GM12878 (cell line): ENCODE measurements at regions not wholly inside any gene's neighbourhood (a gene's known extent, or its start where the extent isn't known, plus 50 kb on each side); places are given as distances from the start of the nearest gene placed in this dataset.

Source experiments
- ATAC-seq: fragments of 200-7000 bp; cut with Tn5 transposase; 3 replicates; pipeline ENCODE4 v1.9.1; 2020; ENCODE audit warnings: mild to moderate bottlenecking, moderate library complexity
- BruUV-seq: library from RNA; stranded (reverse); fragments of 400-500 nt; replicated peaks from 2 replicates; lab custom pipeline; 2021; lab: Mats Ljungman, UMichigan
- CTCF ChIA-PET: fragments of 300-600 bp; sonication (Branson Sonifier 250); formaldehyde crosslinking; extraction: SDS; loops from one replicate; lab custom pipeline; 2021; ENCODE audit warnings: inconsistent platforms; lab: Yijun Ruan, JAX
- POLR2A ChIA-PET: fragments of 350-600 bp; formaldehyde crosslinking; extraction: SDS; loops from one replicate; lab custom pipeline; 2021; ENCODE audit warnings: inconsistent platforms; lab: Charles Lee
- RAD21 ChIA-PET: fragments of 300-600 bp; sonication (Branson Sonifier 250); formaldehyde crosslinking; loops from one replicate; lab custom pipeline; 2023; ENCODE audit warnings: antibody characterized with exemption; ENCODE audit not compliant: unreplicated experiment; lab: Charles Lee
- SMC1A ChIA-PET: fragments of 300-600 bp; sonication (Branson Sonifier 250); formaldehyde crosslinking; loops from one replicate; lab custom pipeline; 2023; ENCODE audit not compliant: unreplicated experiment, uncharacterized antibody; lab: Charles Lee
- DNase-seq: peaks from one replicate; pipeline ENCODE4 v3.0.0-alpha.2; 2011; ENCODE audit warnings: low read depth, low spot score
- FAIRE-seq: peaks from 3 replicates; lab custom pipeline; 2011; peaks lifted over from hg19 to GRCh38; lab: Jason Lieb, UNC
- H2AFZ ChIP-seq: 2 replicates; pipeline ENCODE4 v1.6.0; 2011; ENCODE audit warnings: low read depth, low read length, control low read depth; ENCODE audit not compliant: control insufficient read depth
- H3K27ac ChIP-seq: 2 replicates; pipeline ENCODE4 v1.5.1; 2011; ENCODE audit warnings: control low read depth; ENCODE audit not compliant: control insufficient read depth, insufficient read depth
- H3K27me3 ChIP-seq, 2 experiments: replicated peaks in 1 of 2; 2 replicates each; pipeline versions ENCODE4 v1.6.0 to v1.6.1; 2011; ENCODE audit warnings: low read length in 1 of 2; ENCODE audit not compliant: control insufficient read depth in 2 of 2, insufficient read depth in 2 of 2
- H3K36me3 ChIP-seq, 2 experiments: 2 replicates each; pipeline ENCODE4 v1.5.1; 2011; ENCODE audit warnings: low read length in 1 of 2; ENCODE audit not compliant: control insufficient read depth in 2 of 2, insufficient read depth in 2 of 2
- H3K4me1 ChIP-seq: 2 replicates; pipeline ENCODE4 v1.6.1; 2011; ENCODE audit warnings: mild to moderate bottlenecking, low read length, moderate library complexity, mixed read lengths; ENCODE audit not compliant: control insufficient read depth, insufficient read depth
- H3K4me2 ChIP-seq: 2 replicates; pipeline ENCODE4 v1.6.0; 2011; ENCODE audit warnings: control low read depth; ENCODE audit not compliant: control insufficient read depth, insufficient read depth
- H3K4me3 ChIP-seq: fragments of 200-600 bp; sonication (generic); 2 replicates; pipeline ENCODE4 v1.5.1; 2016
- H3K79me2 ChIP-seq: 2 replicates; pipeline ENCODE4 v1.6.0; 2011; ENCODE audit warnings: low read length; ENCODE audit not compliant: control insufficient read depth, insufficient read depth
- H3K9ac ChIP-seq: 2 replicates; pipeline ENCODE4 v1.8.0; 2011; ENCODE audit warnings: low read length, control low read depth, mixed read lengths; ENCODE audit not compliant: control insufficient read depth, insufficient read depth
- H3K9me3 ChIP-seq: replicated peaks from 3 replicates; pipeline ENCODE4 v1.5.1; 2011; ENCODE audit warnings: mild to moderate bottlenecking, low read length; ENCODE audit not compliant: control insufficient read depth, insufficient read depth
- H4K20me1 ChIP-seq: 2 replicates; pipeline ENCODE4 v1.6.0; 2011; ENCODE audit not compliant: control insufficient read depth, insufficient read depth
- BCLAF1 ChIP-seq: fragments of 450-650 bp; IDR thresholded peaks from 2 replicates; pipeline ENCODE4 v1.6.1; 2017; ENCODE audit warnings: antibody characterized with exemption, mild to moderate bottlenecking, moderate library complexity
- CBX3 ChIP-seq: fragments of 200-600 bp; sonication (generic); IDR thresholded peaks from 2 replicates; pipeline ENCODE4 v1.6.1; 2016; ENCODE audit warnings: low read depth, borderline replicate concordance
- CHD2 ChIP-seq: IDR thresholded peaks from 2 replicates; pipeline ENCODE4 v1.6.1; 2011; ENCODE audit warnings: low read depth, low read length, improper control_type of control experiment, borderline replicate concordance
- FOS ChIP-seq: IDR thresholded peaks from 3 replicates; pipeline ENCODE4 v1.6.1; 2011; ENCODE audit warnings: borderline replicate concordance; ENCODE audit not compliant: insufficient read length; ENCODE audit errors: extremely low read depth
- FOXM1 ChIP-seq: IDR thresholded peaks from 2 replicates; pipeline ENCODE4 v1.6.1; 2012; ENCODE audit warnings: low read depth, mild to moderate bottlenecking, inconsistent platforms, low read length, moderate library complexity
- HDAC6 ChIP-seq: fragments of 200-600 bp; sonication (generic); IDR thresholded peaks from one replicate; pipeline ENCODE4 v1.8.0; 2017; ENCODE audit warnings: antibody characterized with exemption; ENCODE audit not compliant: unreplicated experiment
- NFYB ChIP-seq: IDR thresholded peaks from 2 replicates; pipeline ENCODE4 v1.6.1; 2011; ENCODE audit warnings: low read depth, mild to moderate bottlenecking, low read length, improper control_type of control experiment, moderate library complexity; ENCODE audit not compliant: insufficient read depth
- PAX8 ChIP-seq: fragments of 450-650 bp; IDR thresholded peaks from 2 replicates; pipeline ENCODE4 v1.6.1; 2017; ENCODE audit warnings: mild to moderate bottlenecking, moderate library complexity
- SMAD1 ChIP-seq: fragments of 450-650 bp; IDR thresholded peaks from 2 replicates; pipeline ENCODE4 v1.6.1; 2018; ENCODE audit warnings: mild to moderate bottlenecking, low read depth; ENCODE audit not compliant: partially characterized antibody
- TAF1 ChIP-seq: IDR thresholded peaks from 2 replicates; pipeline ENCODE4 v1.6.1; 2011; ENCODE audit warnings: mild to moderate bottlenecking, low read depth, low read length, borderline replicate concordance
- in situ Hi-C: fragments of 300-500 bp; cut with MboI; formaldehyde crosslinking; loops from 9 replicates; pipeline ENCODE4 v1.14.3; 2018; ENCODE audit warnings: mixed read lengths
- intact Hi-C: fragments of 100-400 bp; cut with micrococcal nuclease; formaldehyde crosslinking; loops from one replicate; pipeline ENCODE4 v1.14.2; 2022; ENCODE audit not compliant: unreplicated experiment
- TF ChIP-seq, protein P1 (sequence below): IDR thresholded peaks from 2 replicates; pipeline ENCODE4 v1.6.1; 2011; ENCODE audit warnings: borderline replicate concordance, low read depth, mild to moderate bottlenecking, moderate library complexity, mixed read lengths, low read length; ENCODE audit not compliant: insufficient read depth; ENCODE audit errors: extremely low read length
- TF ChIP-seq, protein P2 (sequence below): fragments of 450-650 bp; conservative IDR thresholded peaks from 2 replicates; pipeline ENCODE4 v1.6.1; 2017; ENCODE audit warnings: mild to moderate bottlenecking, moderate library complexity

DNA sequence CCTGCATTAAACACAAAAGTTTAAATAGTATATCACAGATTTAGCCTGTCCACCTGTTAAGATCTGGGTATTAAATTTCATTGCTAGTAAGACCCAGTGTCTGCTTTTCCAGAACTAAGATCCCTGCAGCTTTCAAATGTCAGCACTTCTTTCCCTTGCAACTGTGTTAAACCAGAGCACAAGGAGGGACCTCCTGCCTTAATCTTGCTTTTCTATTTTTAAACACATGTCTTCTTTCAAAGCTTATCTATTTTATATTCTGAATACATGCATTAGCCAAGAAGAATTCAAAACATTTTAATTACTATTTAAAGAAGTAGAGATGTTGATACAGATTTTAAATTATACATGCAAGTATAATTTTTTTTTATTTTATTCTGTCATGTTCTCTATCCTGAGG, 315.1 kb downstream of the ARPP21 start:
- ChIA-PET CTCF (no interaction called here), SMC1A (interaction anchor here (1.4 kb wide), 1 partner anchor 9 kb away, joined by 3 read pairs; no protein-coding TSS in a partner anchor), POLR2A (no interaction called here), RAD21 (no interaction called here)
- Histone ChIP-seq H3K4me1 (no peaks in the 10 kb centered on the region), H4K20me1 (no peaks in the 10 kb centered on the region), H3K79me2 (no peaks in the 10 kb centered on the region), H3K27me3 (no peaks in the 10 kb centered on the region), H3K4me3 (no peak overlapping the region), H3K9me3 (no peaks in the 10 kb centered on the region), H3K27ac (no peak overlapping the region), H3K36me3 (no peaks in the 10 kb centered on the region), H3K4me2 (no peak overlapping the region), H3K9ac (no peak overlapping the region), H2AFZ (no peak overlapping the region)
- in situ Hi-C loops: no loop called here
- intact Hi-C loops: no loop called here
- no peak for TF ChIP-seq TAF1
- no peak for TF ChIP-seq SMAD1
- TF ChIP-seq FOS: no peak
- no peak for TF ChIP-seq HDAC6
- TF ChIP-seq, protein P1, sequence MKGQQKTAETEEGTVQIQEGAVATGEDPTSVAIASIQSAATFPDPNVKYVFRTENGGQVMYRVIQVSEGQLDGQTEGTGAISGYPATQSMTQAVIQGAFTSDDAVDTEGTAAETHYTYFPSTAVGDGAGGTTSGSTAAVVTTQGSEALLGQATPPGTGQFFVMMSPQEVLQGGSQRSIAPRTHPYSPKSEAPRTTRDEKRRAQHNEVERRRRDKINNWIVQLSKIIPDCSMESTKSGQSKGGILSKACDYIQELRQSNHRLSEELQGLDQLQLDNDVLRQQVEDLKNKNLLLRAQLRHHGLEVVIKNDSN: no peak
- TF ChIP-seq, protein P2, sequence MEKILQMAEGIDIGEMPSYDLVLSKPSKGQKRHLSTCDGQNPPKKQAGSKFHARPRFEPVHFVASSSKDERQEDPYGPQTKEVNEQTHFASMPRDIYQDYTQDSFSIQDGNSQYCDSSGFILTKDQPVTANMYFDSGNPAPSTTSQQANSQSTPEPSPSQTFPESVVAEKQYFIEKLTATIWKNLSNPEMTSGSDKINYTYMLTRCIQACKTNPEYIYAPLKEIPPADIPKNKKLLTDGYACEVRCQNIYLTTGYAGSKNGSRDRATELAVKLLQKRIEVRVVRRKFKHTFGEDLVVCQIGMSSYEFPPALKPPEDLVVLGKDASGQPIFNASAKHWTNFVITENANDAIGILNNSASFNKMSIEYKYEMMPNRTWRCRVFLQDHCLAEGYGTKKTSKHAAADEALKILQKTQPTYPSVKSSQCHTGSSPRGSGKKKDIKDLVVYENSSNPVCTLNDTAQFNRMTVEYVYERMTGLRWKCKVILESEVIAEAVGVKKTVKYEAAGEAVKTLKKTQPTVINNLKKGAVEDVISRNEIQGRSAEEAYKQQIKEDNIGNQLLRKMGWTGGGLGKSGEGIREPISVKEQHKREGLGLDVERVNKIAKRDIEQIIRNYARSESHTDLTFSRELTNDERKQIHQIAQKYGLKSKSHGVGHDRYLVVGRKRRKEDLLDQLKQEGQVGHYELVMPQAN: no peak
- no peak for TF ChIP-seq CBX3
- TF ChIP-seq PAX8: no peak
- no peak for TF ChIP-seq BCLAF1
- TF ChIP-seq FOXM1: no peak
- no peak for TF ChIP-seq CHD2
- TF ChIP-seq NFYB: no peak
- ATAC-seq (no peak), DNase-seq (no peak), FAIRE-seq (no peak)
- BruUV-seq: no TSS peak
